ENCODE measurements at regions not wholly inside any gene's neighbourhood (a gene's known extent, or its start where the extent isn't known, plus 50 kb on each side); places are given as distances from the start of the nearest gene placed in this dataset.
A peak's percentile ranks its signal among the peaks of the same experiment; 100 is the strongest.

GRCh38 chr10:26384600-26384999, 53.5 kb upstream of the APBB1IP start:
- no peak for DNase-seq
- no peaks in the 10 kb centered on the region for H3K27me3 Mint-ChIP-seq
- no peak overlapping the region for H3K4me3 Mint-ChIP-seq
- H3K9me3 Mint-ChIP-seq, result peaks cover 3 to 4% of the 10 kb centered on the region in 2 donors
- no peaks in the 10 kb centered on the region for H3K4me1 Mint-ChIP-seq
- ATAC-seq, result no peak
- H3K27ac Mint-ChIP-seq, result no peak overlapping the region

DNA sequence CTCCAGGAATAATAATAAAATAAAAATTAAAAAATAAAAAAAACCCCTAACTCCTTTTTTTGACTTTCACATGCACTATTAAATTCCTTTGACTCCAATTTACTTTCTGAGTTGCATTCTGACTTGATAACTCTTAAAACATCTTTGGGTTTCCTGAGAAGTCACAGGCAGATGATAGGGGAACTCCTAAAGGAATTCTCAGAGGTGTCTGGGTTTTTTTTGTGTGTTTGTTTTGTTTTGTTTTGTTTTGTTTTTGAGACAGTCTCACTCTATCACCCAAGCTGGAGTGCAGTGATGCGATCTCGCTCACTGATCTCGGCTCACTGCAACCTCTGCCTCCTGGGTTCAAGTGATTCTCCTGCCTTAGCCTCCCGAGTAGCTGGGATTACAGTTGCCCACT, 52.7 kb upstream of the APBB1IP start:
- ATAC-seq (no peak), DNase-seq (no peak)
- H3K27me3 Mint-ChIP-seq, result no peaks in the 10 kb centered on the region
- H3K4me3 Mint-ChIP-seq, result no peak overlapping the region
- no peaks in the 10 kb centered on the region for H3K4me1 Mint-ChIP-seq
- H3K27ac Mint-ChIP-seq, result no peak overlapping the region
- peaks cover 5 to 6% of the 10 kb centered on the region in 2 donors for H3K9me3 Mint-ChIP-seq

DNA sequence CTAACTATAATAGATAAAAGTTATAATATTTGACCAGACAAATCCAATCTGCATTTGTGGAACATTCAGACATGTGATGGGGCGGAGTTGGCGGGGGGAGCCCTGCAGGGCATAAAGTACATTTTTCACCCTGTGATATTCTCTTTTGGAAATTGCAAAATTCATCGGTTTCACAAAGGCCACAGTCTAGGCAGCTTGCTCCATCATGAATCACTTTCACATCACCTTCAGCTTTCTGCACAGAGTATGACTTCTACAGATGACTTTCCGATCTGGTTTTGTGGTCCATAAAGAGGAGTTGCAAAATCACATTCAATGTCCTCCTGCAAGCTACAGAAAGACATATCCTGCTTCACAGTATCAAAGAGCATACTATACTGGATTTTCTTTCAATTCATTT, 51.4 kb upstream of the APBB1IP start:
- ATAC-seq, result peak; percentile 56
- H3K4me1 Mint-ChIP-seq, result no peaks in the 10 kb centered on the region
- no peak overlapping the region for H3K4me3 Mint-ChIP-seq

More for the DNA sequence above, 51.4 kb upstream of the APBB1IP start:
- DNase-seq, result no peak
- Mint-ChIP-seq H3K27ac (no peak overlapping the region), H3K27me3 (no peaks in the 10 kb centered on the region), H3K9me3 (peaks cover 5 to 6% of the 10 kb centered on the region in 2 donors)
